ENCODE measurements at regions not wholly inside any gene's neighbourhood (a gene's known extent, or its start where the extent isn't known, plus 50 kb on each side); places are given as distances from the start of the nearest gene placed in this dataset.

DNA sequence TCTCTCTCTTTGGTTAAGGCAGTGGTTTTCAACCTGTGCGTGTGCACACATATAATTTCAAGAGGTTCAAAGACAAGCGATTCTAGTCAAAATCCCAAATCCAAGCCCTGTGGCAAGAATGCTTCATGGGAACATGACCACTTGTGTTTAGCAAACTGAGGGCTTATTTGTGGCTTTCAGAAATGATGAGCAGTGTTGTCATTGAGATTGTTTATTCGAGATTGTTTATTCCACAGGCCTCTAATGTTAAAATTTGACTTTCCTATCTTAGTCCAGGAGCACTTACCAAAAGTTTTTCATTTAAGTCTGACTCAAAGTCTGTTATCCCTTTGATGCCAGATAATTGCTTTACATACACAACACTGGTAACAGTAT, 111.1 kb upstream of the ELL2 start:
- Histone ChIP-seq H4K20me1 (ENCODE audit: insufficient read depth) (no peaks in the 10 kb centered on the region), H3K27ac (no peak overlapping the region), H3K4me2 (no peak overlapping the region), H2AFZ (no peak overlapping the region), H3K4me3 (no peak overlapping the region), H3K36me3 (ENCODE audit: low read depth) (no peaks in the 10 kb centered on the region), H3K79me2 (ENCODE audit: low read depth) (no peaks in the 10 kb centered on the region), H3F3A (ENCODE audit: insufficient read depth, low read depth) (peaks cover 5% of the 10 kb centered on the region), H3K9me2 (ENCODE audit: insufficient read depth) (no peaks in the 10 kb centered on the region), H3K9me3 (ENCODE audit: insufficient read depth, low read depth) (0 out of 2 replicates have a peak, but pooled peaks cover 6% of the 10 kb centered on the region), H3K4me1 (replicated peaks; ENCODE audit: insufficient read depth) (peaks cover 30% of the 10 kb centered on the region), H3K27me3 (ENCODE audit: insufficient read depth, low read depth) (no peaks in the 10 kb centered on the region)
- CTCF ChIA-PET, result no interaction called here
- intact Hi-C loops (cut with micrococcal nuclease; ENCODE audit: unreplicated experiment), result no loop called here
- BruUV-seq (replicated peaks), result no TSS peak
- no peak for DNase-seq
- POLR2A ChIA-PET (ENCODE audit: unreplicated experiment), result no interaction called here
- no peak for TF ChIP-seq EZH2 (IDR thresholded peaks at IDR 0.05; ENCODE audit: low read depth)
- TF ChIP-seq, protein P1, sequence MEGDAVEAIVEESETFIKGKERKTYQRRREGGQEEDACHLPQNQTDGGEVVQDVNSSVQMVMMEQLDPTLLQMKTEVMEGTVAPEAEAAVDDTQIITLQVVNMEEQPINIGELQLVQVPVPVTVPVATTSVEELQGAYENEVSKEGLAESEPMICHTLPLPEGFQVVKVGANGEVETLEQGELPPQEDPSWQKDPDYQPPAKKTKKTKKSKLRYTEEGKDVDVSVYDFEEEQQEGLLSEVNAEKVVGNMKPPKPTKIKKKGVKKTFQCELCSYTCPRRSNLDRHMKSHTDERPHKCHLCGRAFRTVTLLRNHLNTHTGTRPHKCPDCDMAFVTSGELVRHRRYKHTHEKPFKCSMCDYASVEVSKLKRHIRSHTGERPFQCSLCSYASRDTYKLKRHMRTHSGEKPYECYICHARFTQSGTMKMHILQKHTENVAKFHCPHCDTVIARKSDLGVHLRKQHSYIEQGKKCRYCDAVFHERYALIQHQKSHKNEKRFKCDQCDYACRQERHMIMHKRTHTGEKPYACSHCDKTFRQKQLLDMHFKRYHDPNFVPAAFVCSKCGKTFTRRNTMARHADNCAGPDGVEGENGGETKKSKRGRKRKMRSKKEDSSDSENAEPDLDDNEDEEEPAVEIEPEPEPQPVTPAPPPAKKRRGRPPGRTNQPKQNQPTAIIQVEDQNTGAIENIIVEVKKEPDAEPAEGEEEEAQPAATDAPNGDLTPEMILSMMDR (conservative IDR thresholded peaks at IDR 0.05), result no peak

DNA sequence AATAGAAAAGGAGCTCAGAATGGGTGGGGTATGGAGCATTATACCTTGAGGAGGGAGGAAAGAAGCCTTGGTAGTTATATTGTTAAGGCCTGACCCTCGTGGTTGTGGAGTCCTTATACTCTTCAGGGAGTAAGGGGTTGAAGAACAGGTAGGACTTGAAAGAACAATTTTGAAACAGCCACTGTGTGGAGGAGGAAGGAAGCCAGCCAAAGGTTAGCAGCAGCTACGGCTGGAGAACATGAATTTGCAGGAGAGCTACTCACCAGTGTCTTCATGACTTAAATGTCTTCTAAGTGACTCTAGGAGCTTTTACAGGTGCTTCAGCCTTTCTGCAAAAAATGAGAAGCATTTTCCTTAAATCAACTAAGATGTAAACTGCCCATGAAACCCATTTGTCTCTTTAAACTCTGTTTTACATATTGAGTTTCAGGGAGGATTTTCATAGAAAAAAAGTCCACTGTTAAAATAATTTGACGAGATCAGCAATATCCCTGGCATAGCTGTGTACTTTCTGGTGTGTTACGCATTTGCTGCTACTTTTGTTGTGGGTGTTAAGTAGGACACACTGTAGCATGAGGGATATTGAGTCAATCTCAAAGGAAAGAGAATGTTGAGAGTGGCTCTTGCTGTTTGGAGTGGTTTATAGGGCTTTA, 110.6 kb upstream of the ELL2 start:
- H3K27ac ChIP-seq, result no peak overlapping the region
- no peak overlapping the region for H2AFZ ChIP-seq
- TF ChIP-seq, protein P1 (conservative IDR thresholded peaks at IDR 0.05), result no peak
- no peak for TF ChIP-seq EZH2 (IDR thresholded peaks at IDR 0.05; ENCODE audit: low read depth)
- H4K20me1 ChIP-seq (ENCODE audit: insufficient read depth), result no peaks in the 10 kb centered on the region
- DNase-seq, result no peak
- 0 out of 2 replicates have a peak, but pooled peaks cover 2% of the 10 kb centered on the region for H3K9me3 ChIP-seq (ENCODE audit: insufficient read depth, low read depth)
- no peaks in the 10 kb centered on the region for H3K79me2 ChIP-seq (ENCODE audit: low read depth)
- no peak overlapping the region for H3K4me3 ChIP-seq
- peaks cover 32% of the 10 kb centered on the region for H3K4me1 ChIP-seq (replicated peaks; ENCODE audit: insufficient read depth)
- H3K27me3 ChIP-seq (ENCODE audit: insufficient read depth, low read depth), result no peaks in the 10 kb centered on the region
- H3K9me2 ChIP-seq (ENCODE audit: insufficient read depth), result no peaks in the 10 kb centered on the region
- no TSS peak for BruUV-seq (replicated peaks)
- CTCF ChIA-PET, result interaction anchor here (0.6 kb wide), 1 partner anchor 101 kb away, joined by 3 read pairs; no protein-coding TSS in a partner anchor
- POLR2A ChIA-PET (ENCODE audit: unreplicated experiment), result no interaction called here
- H3F3A ChIP-seq (ENCODE audit: insufficient read depth, low read depth), result peaks cover 10% of the 10 kb centered on the region
- H3K4me2 ChIP-seq, result no peak overlapping the region
- intact Hi-C loops (cut with micrococcal nuclease; ENCODE audit: unreplicated experiment), result no loop called here
- H3K36me3 ChIP-seq (ENCODE audit: low read depth), result no peaks in the 10 kb centered on the region

DNA sequence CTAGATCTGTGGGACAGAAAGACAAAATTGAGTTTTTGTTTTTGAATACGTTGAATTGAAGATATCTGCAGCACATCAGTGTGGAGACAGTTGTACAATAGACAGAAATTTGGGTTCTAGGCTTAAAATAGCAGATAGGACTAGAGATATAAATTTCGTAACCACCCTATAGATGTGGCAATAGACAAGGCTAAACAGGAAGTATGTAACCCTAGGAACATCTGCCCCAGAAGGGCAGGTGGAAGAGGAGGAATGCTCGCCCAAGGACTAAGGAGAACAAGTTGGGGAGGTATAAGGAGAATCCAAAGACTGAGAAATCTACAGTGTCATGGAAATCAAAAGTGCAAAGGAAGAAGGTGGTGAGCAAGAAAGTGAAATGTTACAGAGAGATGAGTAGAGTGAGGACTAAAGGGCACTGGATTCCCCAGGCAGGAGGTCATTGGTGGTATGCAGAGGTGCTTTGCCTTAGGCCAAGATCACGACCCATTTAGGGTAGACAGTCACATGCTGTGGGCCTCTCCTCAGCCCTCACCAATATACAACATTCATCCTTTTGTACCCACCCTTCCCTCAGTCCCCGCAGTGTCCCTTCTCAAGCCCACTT, 109.1 kb upstream of the ELL2 start:
- Histone ChIP-seq H3K79me2 (ENCODE audit: low read depth) (no peaks in the 10 kb centered on the region), H3K36me3 (ENCODE audit: low read depth) (no peaks in the 10 kb centered on the region), H3K4me2 (no peak overlapping the region), H3K27ac (no peak overlapping the region), H3K4me3 (no peak overlapping the region), H2AFZ (no peak overlapping the region), H4K20me1 (ENCODE audit: insufficient read depth) (no peaks in the 10 kb centered on the region), H3K4me1 (replicated peaks; ENCODE audit: insufficient read depth) (peaks cover 46% of the 10 kb centered on the region), H3K27me3 (ENCODE audit: insufficient read depth, low read depth) (no peaks in the 10 kb centered on the region), H3F3A (ENCODE audit: insufficient read depth, low read depth) (peaks cover 13% of the 10 kb centered on the region), H3K9me2 (ENCODE audit: insufficient read depth) (no peaks in the 10 kb centered on the region), H3K9me3 (ENCODE audit: insufficient read depth, low read depth) (no peaks in the 10 kb centered on the region)
- TF ChIP-seq EZH2 (IDR thresholded peaks at IDR 0.05; ENCODE audit: low read depth), result no peak
- TF ChIP-seq, protein P1 (conservative IDR thresholded peaks at IDR 0.05), result no peak
- ChIA-PET CTCF (no interaction called here), POLR2A (ENCODE audit: unreplicated experiment) (no interaction called here)
- intact Hi-C loops (cut with micrococcal nuclease; ENCODE audit: unreplicated experiment), result no loop called here
- BruUV-seq (replicated peaks), result no TSS peak
- no peak for DNase-seq
